GM21825 (cell line): ENCODE measurements at regions not wholly inside any gene's neighbourhood (a gene's known extent, or its start where the extent isn't known, plus 50 kb on each side); places are given as distances from the start of the nearest gene placed in this dataset.
"Not testable (repeated sequence)": the region's sequence is repeated elsewhere in the genome, so short reads cannot be mapped to it uniquely, and the experiment has no call there.

ENCODE experiments used
- ATAC-seq: cut with Tn5 transposase; IDR thresholded peaks from one replicate; pipeline ENCODE4 v1.9.1; 2021; ENCODE audit warnings: mild to moderate bottlenecking, moderate library complexity; ENCODE audit not compliant: unreplicated experiment

DNA sequence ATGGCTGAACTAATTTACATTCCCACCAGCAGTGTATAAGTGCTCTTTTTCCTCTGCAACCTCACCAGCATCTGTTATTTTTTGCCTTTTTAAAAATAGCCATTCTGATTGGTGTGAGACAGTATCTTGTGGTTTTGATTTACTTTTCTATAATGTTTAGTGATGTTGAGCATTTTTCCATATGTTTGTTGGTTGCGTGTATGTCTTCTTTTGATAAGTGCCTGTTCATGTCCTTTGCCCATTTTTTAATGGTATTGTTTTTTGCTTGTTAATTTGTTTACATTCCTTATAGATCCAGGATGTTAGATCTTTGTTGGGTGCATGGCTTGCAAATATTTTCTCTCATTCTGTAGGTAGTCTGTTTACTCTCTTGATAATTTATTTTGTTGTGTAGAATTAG is 169.9 kb downstream of the PRL start:
- ATAC-seq = no peak

DNA sequence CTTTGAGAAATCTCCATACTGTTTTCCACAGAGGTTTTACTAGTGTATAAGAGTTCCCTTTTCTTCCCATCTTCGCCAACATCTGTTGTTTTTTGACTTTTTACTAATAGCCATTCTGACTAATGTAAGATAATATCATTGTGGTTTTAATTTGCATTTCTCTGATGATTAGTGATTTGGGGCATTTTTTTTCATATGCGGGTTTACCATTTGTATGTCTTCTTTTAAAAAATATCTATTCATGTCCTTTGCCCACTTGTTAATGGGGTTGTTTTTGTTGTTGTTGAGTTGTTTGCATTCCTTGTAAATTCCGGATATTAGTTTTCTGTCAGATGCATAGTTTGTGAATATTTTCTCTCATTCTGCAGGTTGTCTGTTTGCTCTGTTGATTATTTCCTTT is 167.1 kb downstream of the PRL start:
- no peak for ATAC-seq

DNA sequence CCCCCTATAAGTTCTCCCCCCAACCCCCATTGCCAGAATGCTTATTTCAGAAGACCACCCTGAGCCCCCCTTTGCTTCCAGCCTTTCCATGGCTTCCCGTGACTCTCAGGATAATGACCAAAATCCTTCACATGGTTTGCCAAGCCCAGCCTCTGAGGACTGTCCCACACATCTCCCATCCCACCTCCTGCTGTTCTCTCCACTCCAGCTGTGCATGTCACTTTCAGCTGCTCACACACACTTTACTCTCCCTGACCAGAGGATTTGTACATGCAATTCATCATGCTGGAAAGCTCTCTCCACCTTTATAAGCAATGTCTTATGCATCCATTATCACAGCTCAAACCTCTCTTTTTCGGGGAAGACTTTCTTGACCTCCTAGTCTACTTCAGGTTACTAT is 164.2 kb downstream of the PRL start:
- no peak for ATAC-seq

DNA sequence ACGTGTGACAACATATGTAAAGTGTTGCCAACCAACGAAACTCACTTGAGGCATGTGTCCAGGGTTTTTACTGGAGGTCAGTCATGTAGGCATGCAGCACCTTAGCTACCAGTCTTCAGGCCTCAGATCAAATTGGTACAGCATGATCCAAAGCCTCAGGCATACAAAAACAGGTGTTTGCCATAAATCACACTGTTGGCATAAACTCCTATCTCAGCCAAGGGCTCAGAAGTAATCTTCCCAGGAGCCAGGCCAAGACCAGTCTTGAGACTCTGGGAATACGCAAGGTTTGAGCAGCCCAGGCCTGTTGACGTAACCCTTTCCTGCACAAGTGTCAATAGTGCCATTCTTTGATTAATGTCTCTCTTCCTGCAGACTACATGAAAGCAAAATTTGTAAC is 163.5 kb downstream of the PRL start:
- ATAC-seq = no peak

DNA sequence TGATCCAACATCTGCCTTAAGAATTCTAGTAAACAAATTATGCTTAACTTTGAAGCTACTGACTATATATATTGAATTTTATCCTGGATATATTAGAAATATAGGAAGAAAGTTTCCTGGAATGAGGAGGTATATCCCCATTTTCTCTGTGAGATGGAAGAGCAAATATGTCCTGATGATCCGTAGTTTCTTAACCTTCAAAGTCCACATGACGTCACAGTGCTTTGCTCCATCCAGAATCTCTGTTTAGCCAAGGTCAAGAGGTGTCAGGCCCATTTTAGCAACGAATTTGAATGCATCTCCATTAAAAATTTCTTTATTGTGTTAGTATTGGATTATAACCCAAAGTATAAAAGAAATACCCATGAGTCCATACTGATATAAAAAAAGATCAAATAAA is 162.5 kb downstream of the PRL start:
- ATAC-seq = no peak

DNA sequence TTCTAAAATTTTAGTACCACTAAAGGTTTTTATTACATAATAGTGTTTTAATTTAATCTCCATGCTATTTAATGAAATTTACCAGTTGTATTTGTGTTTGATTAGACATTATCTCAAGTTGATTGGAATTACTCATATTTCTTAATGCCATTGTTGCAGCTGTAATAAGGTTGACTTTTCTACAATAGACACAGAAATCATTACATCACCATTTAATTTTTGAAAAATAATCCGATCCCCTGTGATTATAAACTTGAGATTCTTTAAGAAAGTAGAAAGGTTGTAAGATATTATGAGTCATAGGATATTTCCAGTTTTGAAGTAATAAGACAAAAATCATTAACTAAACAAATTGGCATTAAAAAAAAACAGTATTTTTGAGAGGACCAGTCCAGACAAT is 161.4 kb downstream of the PRL start:
- no peak for ATAC-seq

DNA sequence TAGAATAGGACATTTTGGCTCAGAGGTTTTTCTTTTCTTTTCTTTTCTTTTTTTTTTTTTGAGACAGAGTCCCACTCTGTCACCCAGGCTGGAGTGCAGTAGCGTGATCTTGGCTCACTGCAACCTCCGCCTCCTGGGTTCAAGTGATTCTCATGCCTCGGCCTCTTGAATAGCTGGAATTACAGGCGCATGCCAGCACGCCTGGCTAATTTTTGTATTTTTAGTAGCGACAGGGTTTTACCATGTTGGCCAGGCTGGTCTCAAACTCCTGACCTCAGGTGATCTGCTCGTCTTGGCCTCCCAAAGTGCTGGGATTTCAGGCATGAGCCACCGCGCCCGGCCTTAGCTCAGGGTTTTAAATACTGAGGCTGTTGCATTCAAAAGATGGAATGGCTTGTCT is 156.1 kb downstream of the PRL start:
- not testable (repeated sequence) for ATAC-seq

DNA sequence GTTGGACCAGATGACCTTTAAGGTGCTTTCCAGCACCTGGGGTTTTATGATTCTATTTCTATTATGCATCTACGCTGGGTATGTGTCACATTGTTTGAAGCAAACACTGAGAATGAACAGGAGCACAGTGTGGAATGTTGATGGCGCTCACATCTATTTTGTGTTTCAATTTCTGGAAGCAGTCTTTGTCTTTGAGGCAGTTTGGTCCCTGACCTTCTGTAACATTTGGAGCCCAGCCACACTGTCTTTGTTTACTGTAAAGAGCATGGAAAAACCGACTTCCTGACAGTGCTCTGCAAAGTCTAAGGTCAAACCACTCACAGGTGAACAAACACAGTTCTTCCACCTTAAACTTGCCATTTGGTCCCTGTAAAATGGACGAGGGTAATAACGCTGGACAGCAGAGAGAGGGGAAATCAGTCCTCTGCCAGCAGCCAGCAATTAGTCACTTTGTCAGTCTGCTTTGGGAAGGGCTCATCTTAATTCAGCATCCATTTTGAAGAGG is 155.5 kb downstream of the PRL start:
- ATAC-seq = no peak

DNA sequence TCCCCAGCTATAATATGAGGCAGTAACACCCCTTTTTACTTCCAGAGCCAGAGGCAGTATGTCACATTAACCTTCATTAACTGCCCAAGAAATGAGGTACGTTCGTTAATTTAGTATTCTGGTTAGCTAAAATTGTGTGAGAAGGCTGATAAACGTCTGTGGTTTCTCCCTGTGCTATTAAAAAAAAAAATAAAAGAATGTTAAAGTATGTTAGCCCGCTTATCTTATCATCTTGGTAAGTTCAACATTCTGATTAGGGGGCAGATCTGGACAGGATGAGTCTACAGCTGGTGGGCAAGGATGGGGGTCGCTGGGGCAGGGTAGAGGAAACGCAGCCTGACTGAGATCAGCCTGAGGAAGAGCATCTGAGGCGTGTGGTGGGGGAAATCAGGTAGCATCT is 154.0 kb downstream of the PRL start:
- no peak for ATAC-seq

DNA sequence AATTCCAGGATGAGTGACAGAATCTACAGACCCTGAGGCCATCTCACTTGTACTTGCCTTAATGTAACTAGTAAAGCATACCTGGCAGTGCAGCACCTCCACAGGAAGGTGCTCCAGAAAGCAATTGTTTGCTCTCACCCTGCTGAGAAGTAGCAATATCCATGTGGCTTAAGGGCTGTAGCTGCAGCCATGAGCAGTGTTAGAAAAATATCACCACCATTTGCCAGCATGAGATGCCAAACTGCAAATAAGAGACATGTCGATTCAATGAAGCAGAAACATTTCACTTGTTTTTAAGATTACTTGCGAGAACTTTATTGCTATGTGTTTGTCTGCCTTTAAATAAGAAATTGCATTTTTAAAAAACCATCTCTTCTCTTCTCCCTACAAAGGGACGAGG is 151.5 kb downstream of the PRL start:
- no peak for ATAC-seq

DNA sequence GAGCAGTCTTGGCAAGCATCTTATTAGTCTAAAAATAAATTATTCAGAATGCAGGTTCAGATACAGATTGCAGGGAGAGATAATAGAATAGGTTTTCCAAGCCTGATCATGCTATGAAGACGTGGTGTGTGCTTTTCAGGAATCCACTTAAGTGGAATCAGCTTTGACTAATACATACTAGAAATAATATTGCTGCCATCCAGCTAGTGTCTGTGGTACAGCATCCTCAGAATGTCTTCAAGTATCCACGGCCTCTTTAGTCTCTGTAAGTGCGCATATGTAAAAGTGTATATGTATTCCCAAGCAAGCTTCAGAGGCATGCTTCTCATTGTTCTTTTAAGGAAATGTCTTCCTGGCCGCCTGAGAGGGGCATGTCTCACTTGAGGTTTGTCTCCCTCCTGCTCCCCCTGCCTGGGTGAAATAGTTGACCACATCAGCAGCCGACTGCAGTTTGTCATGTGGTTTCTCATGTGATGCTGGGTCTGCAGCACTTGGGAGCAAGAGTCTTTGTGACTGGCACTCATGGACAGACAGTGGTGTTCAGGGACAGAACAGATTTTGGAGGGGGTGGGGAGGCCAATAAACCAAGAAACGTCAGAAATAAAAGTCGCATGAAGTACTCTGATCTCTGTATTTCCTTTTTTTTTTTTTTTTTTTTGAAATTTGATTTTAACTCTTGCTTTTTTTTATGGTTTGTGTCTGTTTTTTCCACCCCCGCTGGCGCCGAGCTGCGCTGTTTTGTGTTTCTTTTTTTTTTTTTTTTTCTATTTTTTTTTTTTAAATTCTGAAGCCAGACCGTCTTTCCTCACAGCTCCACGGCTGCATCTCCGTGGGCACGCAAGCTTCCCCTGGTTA is 150.8 kb downstream of the PRL start:
- ATAC-seq = no peak

DNA sequence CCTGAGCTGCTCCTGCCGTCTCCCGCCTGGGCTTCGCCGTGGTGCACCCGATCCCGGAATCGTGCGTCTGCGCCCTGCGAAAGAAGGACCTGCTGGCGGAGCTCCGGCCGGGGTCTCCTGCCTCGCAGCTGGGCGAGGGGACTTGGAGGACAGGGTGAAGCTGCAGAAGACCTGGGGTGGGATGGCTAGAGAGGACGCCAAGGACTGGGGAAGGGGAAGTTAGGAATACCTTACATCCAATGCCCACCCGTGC is 150.2 kb downstream of the PRL start:
- ATAC-seq = no peak

DNA sequence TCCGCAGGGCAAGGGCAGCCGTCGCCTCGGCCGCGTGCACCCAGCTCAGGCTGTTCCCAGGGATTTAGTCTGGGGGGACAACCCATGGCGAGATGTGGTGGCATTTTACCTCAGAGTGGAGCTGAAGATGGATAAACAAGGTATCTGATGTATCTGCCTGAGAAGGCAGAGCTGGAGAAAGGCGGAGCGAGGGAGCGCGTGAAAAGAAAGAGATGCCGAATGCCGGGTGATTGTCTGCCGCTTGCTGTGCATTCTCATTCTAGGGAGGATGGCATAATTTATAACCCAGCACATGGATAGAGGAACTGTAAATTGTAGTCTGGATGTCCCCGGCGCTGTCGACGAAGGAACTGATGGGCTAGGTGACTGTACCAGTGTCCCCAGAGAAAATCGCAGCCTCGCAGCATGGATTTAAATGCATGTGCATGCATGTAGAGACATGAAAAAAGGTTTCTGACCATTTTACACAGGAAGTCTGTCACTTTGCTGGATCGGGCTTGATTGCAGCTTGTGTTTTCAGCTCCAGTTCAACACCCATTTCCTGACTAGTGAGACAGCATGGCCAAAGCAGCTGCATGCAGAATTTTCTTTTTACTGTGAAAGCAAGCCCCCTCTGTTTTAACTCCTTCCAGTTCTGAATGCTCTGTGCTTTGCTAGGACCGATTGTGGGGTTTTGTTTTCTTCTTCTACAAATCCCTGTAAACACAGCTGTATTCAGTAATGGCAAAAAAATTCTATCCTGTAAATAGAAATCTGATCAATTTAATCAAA is 149.7 kb downstream of the PRL start:
- ATAC-seq = no peak

DNA sequence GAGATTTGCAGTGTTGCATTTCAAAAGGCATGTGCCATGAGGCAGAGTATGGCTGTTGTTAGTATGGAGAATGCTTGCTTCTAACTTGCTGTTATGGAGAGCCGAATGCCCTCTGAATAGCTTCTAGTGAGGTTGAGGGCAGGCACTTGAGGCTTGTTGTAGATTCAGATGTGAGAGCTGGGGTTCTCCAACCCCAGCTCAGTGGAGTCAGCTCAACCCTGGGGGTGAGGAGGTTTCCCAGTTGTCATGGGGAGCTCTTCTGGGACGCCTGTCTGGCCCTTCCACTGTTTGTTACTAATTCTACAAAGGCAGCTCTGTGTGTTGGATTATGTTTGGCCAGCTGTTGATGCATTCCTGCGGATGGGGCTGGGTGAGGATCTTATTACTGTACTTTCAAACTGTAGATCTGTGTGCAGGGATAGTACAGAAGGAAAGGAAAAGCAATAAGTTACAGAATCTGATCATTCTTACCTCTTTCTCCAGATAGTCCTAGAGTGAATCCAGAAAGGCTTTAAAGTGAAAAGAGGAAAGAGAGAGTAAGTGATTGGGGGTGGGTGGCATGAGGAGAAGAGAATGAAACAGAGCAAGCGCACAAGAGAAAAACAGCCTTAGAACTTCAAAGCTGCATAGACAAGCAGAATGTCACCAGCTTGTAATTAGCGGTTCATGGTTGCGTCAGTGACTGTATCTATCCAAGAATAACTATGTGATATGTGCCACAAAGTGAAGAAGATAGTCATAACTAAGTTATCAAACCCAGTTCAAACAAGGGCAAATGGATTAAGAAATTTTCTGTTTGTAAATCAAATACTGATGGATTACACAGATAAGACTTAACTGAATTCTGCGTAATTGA is 148.7 kb downstream of the PRL start:
- no peak for ATAC-seq

DNA sequence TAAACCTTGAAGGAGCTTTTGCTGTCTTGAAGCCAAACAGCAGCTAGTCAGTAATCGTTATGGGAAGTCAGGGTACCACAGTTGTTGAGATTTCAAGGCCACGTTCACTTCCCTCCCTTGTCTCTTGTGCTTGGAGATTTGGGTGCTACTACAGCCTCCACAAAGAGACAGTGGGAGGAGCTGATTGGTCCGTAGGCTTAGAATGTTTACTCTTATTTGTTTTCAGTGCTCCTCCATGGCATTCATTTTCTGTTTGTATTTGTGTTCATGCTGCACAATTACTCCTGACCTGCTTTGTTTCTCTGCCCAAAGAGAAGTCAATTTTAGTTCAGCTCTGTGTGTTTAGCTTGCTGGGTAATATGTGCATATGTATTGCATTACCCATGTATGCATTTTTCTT is 147.7 kb downstream of the PRL start:
- no peak for ATAC-seq

DNA sequence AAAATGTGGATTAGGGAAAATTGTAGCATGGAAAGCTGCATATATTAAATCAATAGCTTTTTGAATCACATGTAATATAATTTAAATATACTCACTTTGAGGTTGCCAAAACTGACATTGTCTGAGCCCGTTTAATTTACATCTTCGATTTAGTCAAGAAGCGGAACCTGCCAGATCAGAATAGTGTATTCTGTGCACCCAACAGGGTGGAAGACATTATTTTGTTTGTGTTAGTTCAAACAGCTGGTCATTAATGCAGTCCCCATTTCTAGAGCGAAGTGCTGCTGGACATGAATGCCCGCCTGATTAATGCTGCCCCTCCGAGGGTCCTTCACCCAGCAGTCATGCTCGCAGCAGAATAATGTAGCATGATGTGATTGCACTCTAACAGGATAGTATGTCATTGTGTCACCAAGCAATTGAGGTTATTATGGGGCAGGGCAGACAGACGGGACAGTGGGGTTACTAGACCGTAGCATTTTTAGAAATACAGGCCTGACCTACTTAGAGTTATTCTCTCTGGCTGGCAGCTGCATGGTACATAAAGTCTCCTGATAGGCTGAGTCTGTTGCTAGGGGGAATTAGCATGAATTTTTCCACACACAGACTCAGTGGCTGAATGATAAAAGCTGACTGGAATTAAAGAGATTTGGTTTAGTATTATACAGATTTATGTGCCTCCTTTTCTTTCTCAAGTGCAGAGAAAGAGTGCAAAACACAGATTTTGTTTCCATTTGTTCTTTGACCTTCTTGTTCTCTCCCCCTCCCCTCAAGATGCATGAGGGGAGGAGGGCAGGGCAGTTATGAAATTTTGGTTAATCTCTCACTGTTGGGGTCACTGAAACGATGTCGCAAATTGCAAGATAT is 147.1 kb downstream of the PRL start:
- no peak for ATAC-seq

DNA sequence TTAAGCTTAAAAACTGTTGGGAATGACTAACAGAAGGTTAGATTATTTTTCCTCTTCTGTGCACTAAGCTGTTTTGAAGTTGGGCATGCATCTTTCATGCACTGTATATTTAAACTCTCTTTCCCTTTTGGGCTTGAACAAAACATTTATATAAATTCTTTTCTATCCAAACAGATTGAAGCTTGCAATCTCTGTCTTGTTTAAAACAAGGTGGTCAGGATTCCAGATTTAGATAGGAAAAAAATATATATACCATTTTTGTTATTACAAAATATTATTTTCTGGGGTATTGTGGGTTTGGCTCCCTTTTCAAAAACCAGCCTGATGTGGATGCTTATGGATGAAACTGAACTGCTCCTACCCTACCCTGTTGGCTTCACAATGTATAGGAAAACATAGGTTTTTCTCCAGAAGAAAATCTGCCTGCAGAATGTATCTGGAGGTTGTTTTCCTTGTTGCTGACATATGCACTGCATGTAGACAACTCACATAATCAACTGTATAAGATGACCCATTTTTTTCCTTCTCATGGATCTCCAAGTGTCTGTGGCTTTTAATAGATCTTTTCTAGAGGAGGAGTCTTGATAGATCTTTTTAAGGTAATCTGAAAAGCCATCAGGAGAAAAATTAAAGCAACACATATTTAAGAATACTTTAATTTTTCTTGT is 146.3 kb downstream of the PRL start:
- no peak for ATAC-seq

DNA sequence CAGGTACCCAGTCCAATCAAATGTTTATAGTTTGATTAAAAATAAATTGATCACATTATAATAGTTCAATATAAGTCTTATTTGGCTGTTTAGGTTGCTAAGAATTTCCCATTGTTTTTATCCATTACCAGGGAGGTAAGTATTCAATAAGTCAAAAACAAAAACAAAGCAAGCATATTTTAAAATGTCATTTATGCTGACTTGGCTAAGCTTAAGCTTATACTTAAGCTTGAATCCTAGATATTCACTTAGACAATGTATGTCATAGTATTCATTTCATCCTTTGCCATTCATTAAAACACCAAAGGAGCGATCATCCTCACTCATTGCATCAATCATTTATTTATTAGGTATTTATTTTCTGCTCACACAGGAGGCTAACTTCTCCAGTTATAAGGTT is 144.9 kb downstream of the PRL start:
- ATAC-seq = no peak

DNA sequence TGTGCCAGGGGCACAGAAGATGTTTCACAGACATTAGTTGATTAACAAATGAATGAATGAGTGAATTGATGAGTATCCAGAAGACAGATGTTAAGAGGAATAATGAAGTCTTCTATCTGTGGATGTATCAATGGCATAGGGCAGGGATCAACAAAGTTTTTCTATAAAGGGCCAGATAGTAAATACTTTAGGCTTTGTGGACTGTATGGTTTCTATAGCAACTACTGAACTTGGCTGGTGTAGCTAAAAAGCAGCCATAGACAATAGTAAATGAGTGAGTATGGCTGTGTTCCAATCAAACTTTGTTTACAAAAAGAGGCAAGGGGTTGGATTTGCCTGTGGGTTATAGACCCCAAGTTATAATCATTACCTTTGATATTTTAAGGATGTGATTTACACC is 144.0 kb downstream of the PRL start:
- no peak for ATAC-seq
